ENCODE measurements at regions not wholly inside any gene's neighbourhood (a gene's known extent, or its start where the extent isn't known, plus 50 kb on each side); places are given as distances from the start of the nearest gene placed in this dataset.

- TF ChIP-seq TCF7L2 (IDR thresholded peaks at IDR 0.05; ENCODE audit: low read depth, low read length), result no peak
- no peak for TF ChIP-seq SIN3A (IDR thresholded peaks at IDR 0.05; ENCODE audit: borderline replicate concordance, insufficient read depth, low read depth, low read length)
Measured at GRCh38 chr3:152176241-152176640, 92.5 kb upstream of the MBNL1 start.
